Muscle of back (tissue), 3 donors: ENCODE measurements at regions not wholly inside any gene's neighbourhood (a gene's known extent, or its start where the extent isn't known, plus 50 kb on each side); places are given as distances from the start of the nearest gene placed in this dataset.

ENCODE experiments used
- DNase-seq, 3 donors: peaks; one replicate each; pipeline versions ENCODE4 v3.0.0 to v3.0.0-alpha.2; 2013

- peak in 1 of 3 donors; percentile 22 for DNase-seq
Measured at GRCh38 chr14:100658181-100658886, 68.4 kb upstream of the DLK1 start.

- peak in 1 of 3 donors; percentile 15 for DNase-seq
Measured at GRCh38 chr14:100659345-100660001, 67.2 kb upstream of the DLK1 start.

- DNase-seq: peak in 1 of 3 donors; percentile 7
Measured at GRCh38 chr14:100660498-100660881, 66.2 kb upstream of the DLK1 start.

GRCh38 chr14:100660882-100661635 lies 65.6 kb upstream of the DLK1 start:
- peak in 1 of 3 donors; percentile 48 for DNase-seq

GRCh38 chr14:100662879-100663760 lies 63.6 kb upstream of the DLK1 start:
- DNase-seq: peak; percentile 82 to 93 (median 90)

- no peak for DNase-seq
Measured at GRCh38 chr14:100663761-100664052, 63.0 kb upstream of the DLK1 start.

GRCh38 chr14:100664231-100664630 lies 62.5 kb upstream of the DLK1 start:
- peak in 1 of 3 donors; percentile 68 for DNase-seq

- peak; percentile 81 to 95 (median 90) for DNase-seq
Measured at GRCh38 chr14:100664841-100665510, 61.7 kb upstream of the DLK1 start.

GRCh38 chr14:100665511-100666032 lies 61.1 kb upstream of the DLK1 start:
- peak in 2 of 3 donors; percentile 66 to 81 for DNase-seq

GRCh38 chr14:100666403-100666802 lies 60.3 kb upstream of the DLK1 start:
- DNase-seq: no peak

GRCh38 chr14:100666851-100667250 lies 59.8 kb upstream of the DLK1 start:
- no peak for DNase-seq

- peak in 1 of 3 donors; percentile 70 for DNase-seq
Measured at GRCh38 chr14:100667656-100668055, 59.0 kb upstream of the DLK1 start.

- no peak for DNase-seq
Measured at GRCh38 chr14:100668352-100668751, 58.3 kb upstream of the DLK1 start.

- DNase-seq: no peak
Measured at GRCh38 chr14:100669011-100669412, 57.7 kb upstream of the DLK1 start.

GRCh38 chr14:100669468-100669867 lies 57.2 kb upstream of the DLK1 start:
- peak in 1 of 3 donors; percentile 77 for DNase-seq

GRCh38 chr14:100670017-100670752 lies 56.5 kb upstream of the DLK1 start:
- DNase-seq: peak in 1 of 3 donors; percentile 32

- peak in 1 of 3 donors; percentile 22 for DNase-seq
Measured at GRCh38 chr14:100670753-100671049, 56.0 kb upstream of the DLK1 start.

- DNase-seq: no peak
Measured at GRCh38 chr14:100671386-100671901, 55.2 kb upstream of the DLK1 start.

- no peak for DNase-seq
Measured at GRCh38 chr14:100671906-100672305, 54.8 kb upstream of the DLK1 start.
